ENCODE measurements at regions not wholly inside any gene's neighbourhood (a gene's known extent, or its start where the extent isn't known, plus 50 kb on each side); places are given as distances from the start of the nearest gene placed in this dataset.

GRCh38 chr5:103918668-103919367, 356.2 kb upstream of the NUDT12 start:
- no peak for FAIRE-seq

GRCh38 chr5:103915081-103915480, 352.5 kb upstream of the NUDT12 start:
- no peak for FAIRE-seq

- no peak for FAIRE-seq
These were observed 348.2 kb upstream of the NUDT12 start for GRCh38 chr5:103910786-103911185.

- FAIRE-seq = no peak
These were observed 347.4 kb upstream of the NUDT12 start for GRCh38 chr5:103910011-103910410.

- no peak for FAIRE-seq
These were observed 346.8 kb upstream of the NUDT12 start for GRCh38 chr5:103909391-103909790.

GRCh38 chr5:103908336-103909080, 345.9 kb upstream of the NUDT12 start:
- FAIRE-seq = no peak

- no peak for FAIRE-seq
These were observed 344.4 kb upstream of the NUDT12 start for GRCh38 chr5:103907001-103907400.

- FAIRE-seq = no peak
These were observed 342.1 kb upstream of the NUDT12 start for GRCh38 chr5:103904651-103905050.

GRCh38 chr5:103902893-103903292, 340.3 kb upstream of the NUDT12 start:
- no peak for FAIRE-seq

GRCh38 chr5:103901885-103902284, 339.3 kb upstream of the NUDT12 start:
- no peak for FAIRE-seq

- no peak for FAIRE-seq
These were observed 334.0 kb upstream of the NUDT12 start for GRCh38 chr5:103896593-103896992.

GRCh38 chr5:103895738-103896137, 333.1 kb upstream of the NUDT12 start:
- no peak for FAIRE-seq

- FAIRE-seq = no peak
These were observed 332.3 kb upstream of the NUDT12 start for GRCh38 chr5:103894882-103895281.

GRCh38 chr5:103891151-103891550, 328.6 kb upstream of the NUDT12 start:
- FAIRE-seq = no peak

GRCh38 chr5:103890313-103890712, 327.7 kb upstream of the NUDT12 start:
- no peak for FAIRE-seq

- no peak for FAIRE-seq
These were observed 327.1 kb upstream of the NUDT12 start for GRCh38 chr5:103889500-103890209.

- FAIRE-seq = no peak
These were observed 324.2 kb upstream of the NUDT12 start for GRCh38 chr5:103886826-103887225.

GRCh38 chr5:103883143-103883542, 320.6 kb upstream of the NUDT12 start:
- FAIRE-seq = no peak

- no peak for FAIRE-seq
These were observed 319.0 kb upstream of the NUDT12 start for GRCh38 chr5:103881560-103881959.

GRCh38 chr5:103867857-103868598, 305.4 kb upstream of the NUDT12 start:
- FAIRE-seq = no peak

- no peak for FAIRE-seq
These were observed 303.6 kb upstream of the NUDT12 start for GRCh38 chr5:103866169-103866568.

- FAIRE-seq = no peak
These were observed 299.8 kb upstream of the NUDT12 start for GRCh38 chr5:103862398-103862797.

GRCh38 chr5:103860327-103860726, 297.7 kb upstream of the NUDT12 start:
- FAIRE-seq = no peak

Measured in colon (tissue), 2 donors.